Activated naive CD4-positive, alpha-beta T cell (primary cell): ENCODE measurements at regions not wholly inside any gene's neighbourhood (a gene's known extent, or its start where the extent isn't known, plus 50 kb on each side); places are given as distances from the start of the nearest gene placed in this dataset.
"Not testable (repeated sequence)": the region's sequence is repeated elsewhere in the genome, so short reads cannot be mapped to it uniquely, and the experiment has no call there.

Experiments
- DNase-seq, 4 experiments: peaks; one replicate each; lab custom pipeline; 2025; lab: John Stamatoyannopoulos, UW

DNA sequence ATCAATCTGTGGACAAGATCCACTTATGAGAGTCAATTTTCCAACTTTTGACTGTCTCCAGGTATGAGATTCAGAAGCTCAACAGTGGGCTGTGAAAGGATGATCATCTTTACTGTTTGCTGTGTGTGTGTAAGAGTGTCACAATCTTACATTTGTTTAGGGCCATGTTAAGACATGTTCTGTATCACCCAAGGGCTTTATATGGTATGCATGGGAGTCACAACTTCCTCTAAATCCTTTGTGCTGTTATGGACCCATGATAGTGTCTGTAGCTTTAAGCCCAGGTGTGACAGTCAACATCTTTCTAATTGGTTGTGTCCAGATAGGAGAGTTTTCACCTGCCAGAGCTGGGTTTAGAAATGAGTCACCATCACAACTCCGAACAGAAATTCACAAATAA, 70.2 kb downstream of the ZNF726 start:
- not testable (repeated sequence) for DNase-seq

- no peak for DNase-seq
Observed at GRCh38 chr19:23986623-23987022, 71.9 kb downstream of the ZNF726 start.

DNA sequence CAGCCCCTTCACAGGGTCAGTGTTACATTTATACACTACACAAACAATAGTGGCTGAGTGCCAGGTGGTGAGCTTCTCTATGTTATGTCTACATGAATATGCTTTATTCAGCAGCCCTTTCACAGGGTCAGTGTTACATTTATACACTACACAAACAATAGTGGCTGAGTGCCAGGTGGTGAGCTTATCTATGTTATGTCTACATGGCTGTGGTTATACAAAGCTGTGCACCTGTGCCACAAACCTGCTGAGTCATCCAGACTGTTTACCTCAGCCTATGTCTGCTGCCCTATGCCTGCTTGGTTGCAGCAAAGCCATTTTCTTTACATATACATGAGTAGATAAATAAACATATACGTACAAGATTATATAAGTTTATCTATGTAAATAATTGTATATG, 76.5 kb downstream of the ZNF726 start:
- no peak for DNase-seq

DNA sequence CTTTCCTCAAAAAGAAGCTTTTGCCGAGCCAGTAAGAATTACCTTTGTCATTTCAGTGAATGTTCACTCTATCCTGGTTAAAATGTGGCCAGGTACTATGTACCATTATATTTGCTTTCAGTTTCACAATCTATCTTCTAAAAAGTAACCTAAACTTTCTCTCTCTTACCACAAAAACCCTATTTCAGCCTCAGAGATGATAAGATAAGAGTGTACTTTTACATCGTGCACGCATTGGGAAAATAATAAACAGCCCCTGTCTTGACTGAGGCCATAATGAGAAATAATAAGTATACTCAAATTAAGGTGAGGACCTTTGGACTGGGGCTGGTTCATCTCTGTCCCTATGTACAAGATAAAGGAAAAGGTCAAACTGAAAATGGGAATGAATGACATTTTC, 77.7 kb downstream of the ZNF726 start:
- DNase-seq = no peak

GRCh38 chr19:23993440-23993839, 78.8 kb downstream of the ZNF726 start:
- no peak for DNase-seq

DNA sequence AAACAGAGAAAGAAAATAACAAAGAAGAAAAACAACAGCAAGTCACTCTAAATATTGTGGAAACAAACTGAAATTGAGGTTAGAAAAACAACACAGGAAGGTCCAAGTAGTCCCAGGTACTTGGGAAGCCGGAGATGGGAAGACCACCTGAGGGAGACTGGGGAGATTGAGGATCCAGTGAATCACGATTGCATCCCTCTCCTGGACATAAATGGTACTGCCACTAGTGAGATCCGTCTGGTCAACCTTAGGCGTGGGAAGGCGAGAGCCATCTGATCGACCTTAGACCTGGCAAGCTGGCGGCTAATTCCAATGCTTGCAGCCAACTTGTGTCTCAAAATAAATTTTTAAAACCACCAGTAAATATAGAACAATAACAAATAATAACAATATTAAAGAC, 81.9 kb downstream of the ZNF726 start:
- no peak for DNase-seq

DNA sequence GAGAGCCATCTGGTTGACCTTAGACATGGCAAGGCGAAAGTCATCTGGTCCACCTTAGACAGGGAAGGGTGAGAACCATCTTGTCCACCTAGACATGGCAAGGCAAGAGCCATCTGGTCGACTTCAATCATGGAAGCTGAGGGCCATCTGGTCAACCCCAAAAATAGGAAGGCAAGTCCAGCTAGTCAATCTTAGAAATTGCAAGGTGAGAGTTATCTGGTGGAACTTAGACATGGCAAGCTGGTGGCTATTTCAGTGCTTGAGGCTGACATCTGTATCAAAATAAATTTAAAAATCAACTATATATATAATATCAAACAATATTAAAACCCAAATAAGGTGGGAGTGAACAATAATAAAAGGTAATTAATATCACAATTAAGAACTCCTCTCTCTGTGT, 83.9 kb downstream of the ZNF726 start:
- DNase-seq = no peak

DNA sequence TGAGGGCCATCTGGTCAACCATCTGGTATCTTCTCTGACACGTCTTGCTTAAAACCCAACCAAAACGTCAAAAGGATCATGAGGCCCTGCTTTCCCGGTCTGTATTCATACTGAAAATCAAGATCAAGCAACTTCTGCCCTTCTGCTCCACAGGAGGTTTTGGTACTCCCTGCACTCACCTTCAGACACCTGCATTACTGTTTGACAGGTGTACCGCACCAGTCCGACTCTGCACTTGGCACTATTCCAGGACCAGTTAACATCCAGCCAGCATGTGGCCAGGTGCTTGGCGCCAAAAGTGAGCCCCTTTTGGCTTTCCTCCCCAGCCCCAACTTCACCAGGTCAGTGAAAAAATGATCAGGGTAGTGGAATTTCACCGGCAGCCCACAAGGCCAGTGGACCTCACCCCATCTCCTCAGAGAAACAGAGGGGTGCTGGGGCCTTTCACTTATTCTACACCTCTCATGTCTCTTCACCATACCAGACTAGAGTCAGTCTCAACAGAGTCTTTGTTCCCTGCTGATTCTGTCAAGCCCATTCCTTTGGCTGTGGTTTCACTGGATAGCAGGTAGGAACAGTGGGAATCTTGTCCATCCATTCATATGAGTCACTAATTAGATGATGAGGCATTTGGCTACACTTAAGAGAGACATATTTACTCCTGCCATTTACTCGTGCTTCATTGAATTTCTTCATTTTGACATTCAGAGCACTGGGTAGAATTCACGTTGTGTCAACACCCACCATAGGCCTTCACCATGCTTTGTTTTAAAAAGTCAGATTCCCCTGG, 85.3 kb downstream of the ZNF726 start:
- no peak for DNase-seq

GRCh38 chr19:24000656-24001055, 86.0 kb downstream of the ZNF726 start:
- no peak for DNase-seq

GRCh38 chr19:24002256-24002945, 84.6 kb upstream of the ZNF254 start:
- no peak for DNase-seq

DNA sequence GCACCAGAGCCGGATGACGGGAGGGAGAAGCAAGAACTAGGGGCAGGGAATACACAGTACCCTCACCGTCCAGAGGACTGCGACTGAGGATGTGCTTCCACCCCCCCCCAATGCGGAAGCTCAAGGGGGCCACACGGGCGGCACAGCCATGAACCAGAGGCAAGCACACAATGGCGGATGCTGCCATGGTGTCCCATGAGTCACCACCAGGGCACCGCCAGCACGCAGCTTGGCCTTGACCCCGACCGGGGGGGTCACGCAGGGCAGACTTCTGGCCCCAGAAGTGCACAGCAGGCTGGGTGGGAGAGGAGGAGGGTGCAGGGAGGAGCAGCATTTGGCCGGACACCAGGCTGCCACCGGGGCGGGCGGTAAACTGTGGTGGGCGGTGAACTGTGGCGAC, 83.5 kb upstream of the ZNF254 start:
- DNase-seq = no peak

DNA sequence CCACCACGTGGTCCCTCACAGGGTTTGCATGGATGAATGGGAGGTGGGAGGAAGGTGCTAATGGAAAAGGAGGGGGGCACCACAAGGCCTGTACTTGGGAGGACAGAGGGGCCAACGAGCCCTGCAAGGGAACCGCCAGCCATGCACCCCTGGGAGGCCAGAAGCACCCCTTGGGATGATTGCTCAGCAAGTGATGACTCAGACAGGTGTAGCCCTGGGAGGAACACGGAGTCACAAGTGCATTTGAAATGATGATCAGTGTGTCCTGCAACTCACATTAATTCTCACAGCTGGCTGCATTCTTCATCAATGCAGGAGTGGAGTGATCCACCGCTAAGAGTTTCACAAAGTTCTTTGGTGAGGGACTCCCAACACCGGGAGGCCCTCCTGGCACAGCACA, 82.8 kb upstream of the ZNF254 start:
- DNase-seq = no peak

GRCh38 chr19:24029941-24030636, 56.9 kb upstream of the ZNF254 start:
- no peak for DNase-seq

- no peak for DNase-seq
Observed at GRCh38 chr19:24032651-24033050, 54.3 kb upstream of the ZNF254 start.

DNA sequence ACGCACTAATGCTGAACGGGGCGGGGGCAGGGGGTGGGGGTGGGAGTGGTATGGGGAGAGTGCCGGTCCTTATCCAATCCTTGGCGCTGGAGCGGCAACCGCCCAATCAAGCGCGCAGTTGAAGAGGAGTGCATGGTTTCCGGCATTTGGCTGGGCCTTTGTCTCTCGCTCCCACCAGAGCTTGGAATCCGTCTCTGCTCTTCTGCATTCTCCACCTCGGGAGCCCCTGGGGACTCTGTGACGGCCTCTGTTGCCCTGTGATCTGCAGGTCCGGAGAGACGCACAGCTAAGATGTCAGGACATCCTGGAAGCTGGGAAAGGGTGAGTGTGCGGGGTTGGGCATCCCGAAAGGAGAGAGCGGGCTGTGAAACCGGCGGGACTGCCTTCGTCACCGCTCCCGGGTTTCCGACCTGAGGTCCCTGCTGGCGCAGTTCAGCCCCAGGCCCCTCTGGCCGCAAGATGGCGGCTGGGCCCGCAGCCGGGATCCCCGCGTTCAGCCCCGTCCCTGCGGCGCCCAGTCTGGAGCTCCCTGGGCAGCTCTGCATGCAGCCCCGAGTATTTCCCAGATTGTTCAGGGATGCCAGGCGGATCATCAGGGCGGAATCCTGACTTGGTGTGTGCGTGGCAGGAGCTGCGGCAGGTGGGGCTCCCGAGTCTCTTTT, 53.6 kb upstream of the ZNF254 start:
- DNase-seq = peak; percentile 52 to 77 (median 66)

DNA sequence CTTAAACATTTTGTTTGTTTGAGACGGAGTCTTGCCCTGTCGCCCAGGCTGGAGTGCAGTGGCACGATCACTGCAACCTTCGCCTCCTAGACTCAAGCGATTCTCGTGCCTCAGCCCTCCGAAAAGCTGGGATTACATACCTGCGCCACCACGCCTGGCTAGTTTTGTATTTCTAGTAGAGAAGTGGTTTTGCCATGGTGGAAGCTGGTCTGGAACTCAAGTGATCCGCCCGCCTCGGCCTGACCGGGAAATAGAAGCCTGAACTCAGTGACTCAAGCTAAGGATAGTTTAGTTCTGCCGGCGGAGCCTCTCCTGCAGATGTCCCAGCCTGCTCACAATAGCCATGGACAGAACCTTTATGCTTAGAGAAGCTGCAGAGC, 53.0 kb upstream of the ZNF254 start:
- peak in 2 of 4 experiments; percentile 26 to 32 for DNase-seq

DNA sequence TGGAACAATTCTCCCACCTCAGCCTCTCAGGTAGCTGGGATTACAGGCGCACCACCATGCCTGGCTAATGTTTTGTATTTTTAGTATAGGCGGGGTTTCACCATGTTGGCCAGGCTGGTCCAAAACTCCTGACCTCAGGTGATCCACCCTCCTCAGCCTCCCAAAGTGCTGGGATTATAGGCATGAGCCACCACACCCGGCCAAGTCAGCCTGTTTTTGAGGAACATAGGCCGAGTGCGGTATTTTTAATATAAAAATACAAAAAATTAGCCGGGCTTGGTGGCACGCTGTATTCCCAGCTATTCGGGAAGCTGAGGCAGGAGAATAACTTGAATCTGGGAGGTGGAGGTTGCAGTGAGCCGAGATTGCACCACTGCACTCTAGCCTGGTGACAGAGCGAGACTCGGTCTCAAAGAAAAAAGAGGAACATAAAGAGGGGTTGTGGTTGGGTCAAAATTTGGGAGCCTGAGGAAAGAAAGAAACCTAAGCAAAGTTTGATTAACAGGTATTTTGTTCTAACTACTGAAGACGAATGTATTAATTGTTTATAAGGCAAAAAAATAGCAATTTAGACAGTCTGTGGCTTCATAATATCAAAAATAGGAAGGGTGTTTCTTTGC, 51.6 kb upstream of the ZNF254 start:
- not testable (repeated sequence) for DNase-seq
